ENCODE measurements at regions not wholly inside any gene's neighbourhood (a gene's known extent, or its start where the extent isn't known, plus 50 kb on each side); places are given as distances from the start of the nearest gene placed in this dataset.

DNA sequence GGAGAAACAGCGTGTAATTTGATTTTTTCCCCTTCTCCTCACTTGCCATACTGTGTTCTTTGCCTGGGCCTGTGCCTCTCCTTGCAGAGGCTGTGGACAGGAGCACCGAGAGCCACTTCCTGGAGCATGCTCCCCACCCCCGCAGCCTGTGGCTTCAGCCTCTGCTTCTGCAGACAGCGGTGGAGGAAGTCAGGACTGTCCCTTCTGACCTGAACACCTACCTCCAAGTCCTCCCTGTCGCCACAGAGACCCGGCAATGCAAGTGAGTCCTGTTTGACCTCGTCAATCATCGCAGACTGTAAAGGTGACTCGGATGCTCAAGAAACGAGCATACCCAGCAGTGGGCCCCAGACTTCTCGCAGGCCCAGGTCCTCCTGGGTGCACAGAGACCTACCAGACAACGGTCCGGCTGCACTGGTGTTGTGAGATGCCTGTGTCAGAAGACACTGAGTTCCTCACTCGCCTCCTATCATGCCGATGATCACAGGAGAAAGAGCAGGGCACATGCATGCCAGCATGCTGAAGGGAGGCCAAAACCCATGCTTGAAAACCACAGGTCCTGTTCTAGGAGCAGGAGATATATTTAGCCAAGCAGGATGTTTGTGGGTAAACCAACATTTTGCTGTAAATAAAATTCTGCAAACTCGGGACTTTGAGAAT lies 198.8 kb downstream of the AUH start:
- no peak for TF ChIP-seq POLR2A (IDR thresholded peaks at IDR 0.05)
- TF ChIP-seq CTCF (IDR thresholded peaks at IDR 0.05): no peak
- Histone ChIP-seq H3K4me1 (replicated peaks in 1 of 2) (peaks cover 0 to 15% of the 10 kb centered on the region in 2 donors), H3K4me3 (no peak overlapping the region), H3K27me3 (no peaks in the 10 kb centered on the region), H3K36me3 (replicated peaks in 1 of 2) (no peaks in the 10 kb centered on the region), H3K27ac (peak overlapping the region in 2 of 5 donors; percentile 48 to 54), H3K9me3 (replicated peaks in 1 of 3) (no peaks in the 10 kb centered on the region)
- peak in 5 of 7 donors; percentile 30 to 59 (median 40) for DNase-seq
- WGBS, 4 donors: 62 to 68% (median 64%) methylated on average over 9 to 16 of the region's 16 CpGs
- intact Hi-C loops (cut with DNase I): no loop called here

- H3K9me3 ChIP-seq (replicated peaks in 1 of 3): no peaks in the 10 kb centered on the region
- TF ChIP-seq CTCF (IDR thresholded peaks at IDR 0.05): no peak
- TF ChIP-seq POLR2A (IDR thresholded peaks at IDR 0.05): no peak
- no peak for DNase-seq
- no peaks in the 10 kb centered on the region for H3K27me3 ChIP-seq
- peaks cover 0 to 15% of the 10 kb centered on the region in 2 donors for H3K4me1 ChIP-seq (replicated peaks in 1 of 2)
- WGBS, 4 donors: 77 to 87% (median 85%) methylated on average over 7 to 8 of the region's 8 CpGs
- intact Hi-C loops (cut with DNase I): no loop called here
- no peak overlapping the region for H3K4me3 ChIP-seq
- H3K36me3 ChIP-seq (replicated peaks in 1 of 2): no peaks in the 10 kb centered on the region
- peak overlapping the region in 2 of 5 donors; percentile 5 to 48 for H3K27ac ChIP-seq
Observed at GRCh38 chr9:91163444-91163772, 198.3 kb downstream of the AUH start.

GRCh38 chr9:91163773-91164471 lies 197.8 kb downstream of the AUH start:
- H3K27ac ChIP-seq: peak overlapping the region in 2 of 5 donors; percentile 48 to 57
- WGBS, 4 donors: 76 to 90% (median 89%) methylated on average over 12 to 17 of the region's 17 CpGs

More at GRCh38 chr9:91163773-91164471, 197.8 kb downstream of the AUH start:
- intact Hi-C loops (cut with DNase I): no loop called here
- H3K36me3 ChIP-seq (replicated peaks in 1 of 2): no peaks in the 10 kb centered on the region
- H3K27me3 ChIP-seq: no peaks in the 10 kb centered on the region
- no peak overlapping the region for H3K4me3 ChIP-seq
- H3K9me3 ChIP-seq (replicated peaks in 1 of 3): no peaks in the 10 kb centered on the region
- DNase-seq: no peak
- TF ChIP-seq POLR2A (IDR thresholded peaks at IDR 0.05): no peak
- no peak for TF ChIP-seq CTCF (IDR thresholded peaks at IDR 0.05)
- peaks cover 0 to 15% of the 10 kb centered on the region in 2 donors for H3K4me1 ChIP-seq (replicated peaks in 1 of 2)
